Astrocyte (in vitro differentiated cells and primary cell): ENCODE measurements at regions not wholly inside any gene's neighbourhood (a gene's known extent, or its start where the extent isn't known, plus 50 kb on each side); places are given as distances from the start of the nearest gene placed in this dataset.

ENCODE experiments used
- DNase-seq: peaks from one replicate; pipeline ENCODE4 v3.0.0-alpha.2; 2010; ENCODE audit warnings: low read depth
- FAIRE-seq: peaks from 2 replicates; lab custom pipeline; 2011; peaks lifted over from hg19 to GRCh38; lab: Jason Lieb, UNC
- H2AFZ ChIP-seq: 2 replicates; pipeline ENCODE4 v1.6.0; 2012; ENCODE audit warnings: low read depth, low read length, inconsistent platforms
- H3K27ac ChIP-seq: 2 replicates; pipeline ENCODE4 v1.5.1; 2011; ENCODE audit warnings: low read depth, low read length, inconsistent platforms
- H3K27me3 ChIP-seq: 2 replicates; pipeline ENCODE4 v1.6.0; 2011; ENCODE audit warnings: low read length, inconsistent platforms; ENCODE audit not compliant: insufficient read depth
- H3K36me3 ChIP-seq: 2 replicates; pipeline ENCODE4 v1.5.1; 2011; ENCODE audit warnings: low read length, inconsistent platforms; ENCODE audit not compliant: insufficient read depth
- H3K4me1 ChIP-seq: 2 replicates; pipeline ENCODE4 v1.5.1; 2011; ENCODE audit warnings: low read length, inconsistent platforms; ENCODE audit not compliant: insufficient read depth
- H3K4me2 ChIP-seq: 2 replicates; pipeline ENCODE4 v1.6.0; 2012; ENCODE audit warnings: low read length, inconsistent platforms
- H3K4me3 ChIP-seq: 2 replicates; pipeline ENCODE4 v1.5.1; 2011; ENCODE audit warnings: low read depth, mild to moderate bottlenecking, low read length, inconsistent platforms; ENCODE audit not compliant: insufficient read depth
- H3K79me2 ChIP-seq: 2 replicates; pipeline ENCODE4 v1.6.0; 2012; ENCODE audit warnings: mild to moderate bottlenecking, low read length, inconsistent platforms; ENCODE audit not compliant: insufficient read depth
- H3K9ac ChIP-seq: 2 replicates; pipeline ENCODE4 v1.6.0; 2012; ENCODE audit warnings: mild to moderate bottlenecking, low read length, inconsistent platforms
- H3K9me3 ChIP-seq: 2 replicates; pipeline ENCODE4 v1.5.1; 2012; ENCODE audit warnings: low read depth, mild to moderate bottlenecking, low read length, inconsistent platforms; ENCODE audit not compliant: insufficient read depth
- H4K20me1 ChIP-seq: 2 replicates; pipeline ENCODE4 v1.6.0; 2012; ENCODE audit warnings: low read length, inconsistent platforms; ENCODE audit not compliant: insufficient read depth
- H3K27ac Mint-ChIP-seq: one replicate; pipeline ENCODE4 v1.8.0; 2021; ENCODE audit warnings: mild to moderate bottlenecking, mixed read lengths; ENCODE audit not compliant: unreplicated experiment
- H3K27me3 Mint-ChIP-seq: one replicate; pipeline ENCODE4 v1.8.0; 2021; ENCODE audit warnings: low read depth, mixed read lengths; ENCODE audit not compliant: unreplicated experiment
- H3K36me3 Mint-ChIP-seq: one replicate; pipeline ENCODE4 v1.8.0; 2021; ENCODE audit warnings: low read depth, mixed read lengths; ENCODE audit not compliant: unreplicated experiment
- H3K4me1 Mint-ChIP-seq: one replicate; pipeline ENCODE4 v1.8.0; 2021; ENCODE audit warnings: low read depth, mixed read lengths; ENCODE audit not compliant: unreplicated experiment
- H3K4me3 Mint-ChIP-seq: one replicate; pipeline ENCODE4 v1.8.0; 2021; ENCODE audit warnings: mild to moderate bottlenecking, moderate library complexity, mixed read lengths; ENCODE audit not compliant: unreplicated experiment
- H3K9me3 Mint-ChIP-seq: one replicate; pipeline ENCODE4 v1.8.0; 2021; ENCODE audit warnings: mild to moderate bottlenecking, mixed read lengths; ENCODE audit not compliant: unreplicated experiment
- EZH2 ChIP-seq: IDR thresholded peaks from 2 replicates; pipeline ENCODE4 v1.6.1; 2012; ENCODE audit warnings: mild to moderate bottlenecking, low read length, inconsistent platforms; ENCODE audit not compliant: insufficient read depth
- TF ChIP-seq, protein P1 (sequence below): IDR thresholded peaks from 2 replicates; pipeline ENCODE4 v1.5.1; 2011; ENCODE audit warnings: low read depth, mild to moderate bottlenecking, inconsistent platforms, low read length, moderate library complexity; ENCODE audit not compliant: insufficient read depth

GRCh38 chr19:28829762-28830161 lies 383.2 kb downstream of the UQCRFS1 start:
- H3K9me3 ChIP-seq, result no peaks in the 10 kb centered on the region
- no peak overlapping the region for H3K27ac ChIP-seq
- peaks cover 9% of the 10 kb centered on the region for H3K27me3 Mint-ChIP-seq

GRCh38 chr19:28829359-28829758 lies 383.6 kb downstream of the UQCRFS1 start:
- Mint-ChIP-seq H3K9me3 (peaks cover 2% of the 10 kb centered on the region), H3K27ac (no peak overlapping the region), H3K4me3 (no peak overlapping the region), H3K27me3 (peaks cover 9% of the 10 kb centered on the region), H3K4me1 (no peaks in the 10 kb centered on the region), H3K36me3 (no peaks in the 10 kb centered on the region)
- Histone ChIP-seq H3K79me2 (no peaks in the 10 kb centered on the region), H3K9ac (no peak overlapping the region), H3K9me3 (no peaks in the 10 kb centered on the region), H3K4me2 (no peak overlapping the region), H3K27ac (no peak overlapping the region), H3K4me3 (no peak overlapping the region), H2AFZ (no peak overlapping the region), H4K20me1 (no peaks in the 10 kb centered on the region), H3K27me3 (no peaks in the 10 kb centered on the region), H3K36me3 (no peaks in the 10 kb centered on the region), H3K4me1 (no peaks in the 10 kb centered on the region)
- no peak for TF ChIP-seq EZH2
- TF ChIP-seq, protein P1, sequence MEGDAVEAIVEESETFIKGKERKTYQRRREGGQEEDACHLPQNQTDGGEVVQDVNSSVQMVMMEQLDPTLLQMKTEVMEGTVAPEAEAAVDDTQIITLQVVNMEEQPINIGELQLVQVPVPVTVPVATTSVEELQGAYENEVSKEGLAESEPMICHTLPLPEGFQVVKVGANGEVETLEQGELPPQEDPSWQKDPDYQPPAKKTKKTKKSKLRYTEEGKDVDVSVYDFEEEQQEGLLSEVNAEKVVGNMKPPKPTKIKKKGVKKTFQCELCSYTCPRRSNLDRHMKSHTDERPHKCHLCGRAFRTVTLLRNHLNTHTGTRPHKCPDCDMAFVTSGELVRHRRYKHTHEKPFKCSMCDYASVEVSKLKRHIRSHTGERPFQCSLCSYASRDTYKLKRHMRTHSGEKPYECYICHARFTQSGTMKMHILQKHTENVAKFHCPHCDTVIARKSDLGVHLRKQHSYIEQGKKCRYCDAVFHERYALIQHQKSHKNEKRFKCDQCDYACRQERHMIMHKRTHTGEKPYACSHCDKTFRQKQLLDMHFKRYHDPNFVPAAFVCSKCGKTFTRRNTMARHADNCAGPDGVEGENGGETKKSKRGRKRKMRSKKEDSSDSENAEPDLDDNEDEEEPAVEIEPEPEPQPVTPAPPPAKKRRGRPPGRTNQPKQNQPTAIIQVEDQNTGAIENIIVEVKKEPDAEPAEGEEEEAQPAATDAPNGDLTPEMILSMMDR, result no peak
- no peak for DNase-seq
- FAIRE-seq, result no peak

More at GRCh38 chr19:28829762-28830161, 383.2 kb downstream of the UQCRFS1 start:
- FAIRE-seq (no peak), DNase-seq (no peak)
- TF ChIP-seq EZH2, result no peak
- TF ChIP-seq, protein P1, result no peak
- no peak overlapping the region for H3K27ac Mint-ChIP-seq
- H3K36me3 Mint-ChIP-seq, result no peaks in the 10 kb centered on the region
- H3K4me1 ChIP-seq, result no peaks in the 10 kb centered on the region
- no peaks in the 10 kb centered on the region for H3K36me3 ChIP-seq
- peaks cover 2% of the 10 kb centered on the region for H3K9me3 Mint-ChIP-seq
- no peaks in the 10 kb centered on the region for H3K79me2 ChIP-seq
- H3K4me2 ChIP-seq, result no peak overlapping the region
- no peak overlapping the region for H3K4me3 ChIP-seq
- H2AFZ ChIP-seq, result no peak overlapping the region
- H3K4me3 Mint-ChIP-seq, result no peak overlapping the region
- H3K27me3 ChIP-seq, result no peaks in the 10 kb centered on the region
- H3K4me1 Mint-ChIP-seq, result no peaks in the 10 kb centered on the region
- no peaks in the 10 kb centered on the region for H4K20me1 ChIP-seq
- no peak overlapping the region for H3K9ac ChIP-seq

DNA sequence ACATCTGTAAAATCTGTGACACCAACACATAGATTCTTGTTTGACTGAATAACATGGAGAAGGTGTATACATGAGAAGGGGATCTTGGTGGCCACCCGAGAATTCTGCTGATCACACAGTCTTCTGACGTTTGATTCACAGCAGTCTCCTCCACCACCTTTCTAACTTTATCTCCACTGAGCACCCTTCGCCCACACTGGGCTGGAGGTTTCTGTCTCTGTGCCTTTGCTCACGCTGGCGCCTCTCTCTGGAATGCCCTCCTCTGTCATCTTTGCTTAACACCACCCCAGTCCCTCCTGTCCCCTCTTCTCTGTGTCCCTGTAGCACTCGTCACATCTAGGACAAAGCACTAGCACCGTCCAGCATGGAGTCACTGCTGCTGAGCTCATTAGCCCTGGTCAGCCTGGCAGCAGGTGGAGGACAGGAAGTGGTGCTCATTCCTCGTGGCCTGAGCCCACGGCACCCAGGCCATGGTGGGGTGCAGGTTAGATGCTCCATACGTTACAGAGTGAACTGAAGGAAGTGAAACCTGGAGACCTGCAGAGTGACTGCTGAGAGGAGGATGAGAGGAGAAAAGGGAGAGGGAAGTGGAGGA lies 384.6 kb downstream of the UQCRFS1 start:
- no peak overlapping the region for H3K27ac ChIP-seq
- no peaks in the 10 kb centered on the region for H3K27me3 ChIP-seq
- Mint-ChIP-seq H3K4me1 (no peaks in the 10 kb centered on the region), H3K4me3 (no peak overlapping the region), H3K9me3 (peaks cover 2% of the 10 kb centered on the region), H3K27me3 (peaks cover 9% of the 10 kb centered on the region), H3K27ac (no peak overlapping the region), H3K36me3 (no peaks in the 10 kb centered on the region)
- H3K4me3 ChIP-seq, result no peak overlapping the region
- no peak overlapping the region for H2AFZ ChIP-seq
- no peaks in the 10 kb centered on the region for H3K36me3 ChIP-seq
- H3K79me2 ChIP-seq, result no peaks in the 10 kb centered on the region
- H3K4me2 ChIP-seq, result no peak overlapping the region
- TF ChIP-seq EZH2, result no peak
- TF ChIP-seq, protein P1, result no peak
- no peak overlapping the region for H3K9ac ChIP-seq
- H3K4me1 ChIP-seq, result no peaks in the 10 kb centered on the region
- no peaks in the 10 kb centered on the region for H3K9me3 ChIP-seq
- FAIRE-seq (no peak), DNase-seq (no peak)
- no peaks in the 10 kb centered on the region for H4K20me1 ChIP-seq
